ELF-1 (cell line): ENCODE measurements at regions not wholly inside any gene's neighbourhood (a gene's known extent, or its start where the extent isn't known, plus 50 kb on each side); places are given as distances from the start of the nearest gene placed in this dataset.
A peak's percentile ranks its signal among the peaks of the same experiment; 100 is the strongest.
"Not testable (repeated sequence)": the region's sequence is repeated elsewhere in the genome, so short reads cannot be mapped to it uniquely, and the experiment has no call there.

ENCODE experiments used
- DNase-seq: peaks from one replicate; pipeline ENCODE4 v3.0.0-alpha.2; 2016; ENCODE audit warnings: low read depth, low spot score

DNA sequence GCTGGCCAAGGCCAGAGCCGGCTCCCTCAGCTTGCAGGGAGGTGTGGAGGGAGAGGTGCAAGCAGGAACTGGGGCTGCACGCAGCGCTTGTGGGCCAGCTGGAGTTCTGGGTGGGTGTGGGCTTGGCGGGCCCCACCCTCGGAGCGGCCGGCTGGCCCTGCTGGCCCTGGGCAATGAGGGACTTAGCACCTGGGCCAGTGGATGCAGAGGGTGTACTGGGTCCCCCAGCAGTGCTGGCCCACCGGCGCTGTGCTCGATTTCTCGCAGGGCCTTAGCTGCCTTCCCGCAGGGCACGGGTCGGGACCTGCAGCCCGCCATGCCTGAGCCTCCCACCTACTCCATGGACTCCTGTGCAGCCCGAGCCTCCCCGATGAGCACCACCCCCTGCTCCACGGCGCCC lies 115.6 kb upstream of the MARK1 start:
- not testable (repeated sequence) for DNase-seq

DNA sequence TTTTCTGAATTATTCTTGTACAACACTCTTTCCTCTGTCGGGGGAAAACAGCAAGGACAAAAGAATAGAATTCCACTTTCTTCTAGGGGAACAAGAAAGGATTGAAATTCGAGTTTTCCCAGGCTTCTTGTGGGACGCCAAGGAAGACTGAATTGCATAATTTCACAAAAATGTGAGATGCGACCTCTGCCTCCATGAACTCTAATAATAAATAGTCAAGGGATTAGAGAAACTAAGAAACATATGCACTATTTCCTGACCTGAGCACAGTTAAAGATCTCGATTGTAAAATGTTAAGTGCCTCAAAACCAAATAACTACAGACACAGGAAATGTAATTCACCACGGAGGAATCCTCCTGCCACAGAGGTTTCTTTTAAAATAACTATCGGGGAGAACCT lies 117.3 kb upstream of the MARK1 start:
- DNase-seq = no peak

DNA sequence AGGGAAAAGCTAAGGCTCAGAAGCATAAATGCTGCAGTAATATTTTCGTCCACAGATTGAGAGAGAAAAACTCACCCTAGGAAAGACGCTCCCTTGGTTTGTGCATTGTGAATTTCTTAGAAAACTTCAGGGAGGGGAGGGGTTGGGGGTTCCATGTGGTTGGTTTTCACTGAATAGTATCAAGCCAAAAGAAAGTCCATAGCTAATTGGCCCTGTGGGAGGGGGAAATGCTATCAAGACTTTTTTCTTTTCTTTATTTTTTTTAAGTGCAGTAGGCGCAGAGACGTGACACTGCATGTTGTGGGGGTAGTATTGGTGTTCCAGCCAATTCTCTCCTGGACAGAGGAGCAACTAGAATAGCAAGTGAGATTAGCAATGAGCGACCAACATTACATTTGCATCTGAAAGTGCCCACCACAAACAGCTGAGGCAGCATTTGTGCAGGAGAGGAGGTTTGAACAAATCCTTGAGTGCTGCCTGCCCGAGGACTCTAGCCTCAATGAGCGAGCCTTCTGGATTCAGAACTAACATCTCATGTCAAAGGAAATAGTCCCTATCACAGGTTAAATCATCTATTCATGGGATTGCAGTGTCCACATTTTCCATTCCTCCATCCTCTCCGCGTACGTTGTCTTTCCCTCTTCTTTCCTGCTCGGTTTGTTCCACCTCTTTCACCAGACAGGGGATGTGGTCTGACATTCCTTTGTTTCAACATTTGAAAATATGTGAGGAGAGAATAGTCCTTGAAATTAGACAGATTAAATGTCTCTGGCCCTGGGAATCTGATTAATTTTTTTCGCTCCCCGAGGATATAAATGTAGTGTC lies 118.0 kb upstream of the MARK1 start:
- peak; percentile 37 for DNase-seq

DNA sequence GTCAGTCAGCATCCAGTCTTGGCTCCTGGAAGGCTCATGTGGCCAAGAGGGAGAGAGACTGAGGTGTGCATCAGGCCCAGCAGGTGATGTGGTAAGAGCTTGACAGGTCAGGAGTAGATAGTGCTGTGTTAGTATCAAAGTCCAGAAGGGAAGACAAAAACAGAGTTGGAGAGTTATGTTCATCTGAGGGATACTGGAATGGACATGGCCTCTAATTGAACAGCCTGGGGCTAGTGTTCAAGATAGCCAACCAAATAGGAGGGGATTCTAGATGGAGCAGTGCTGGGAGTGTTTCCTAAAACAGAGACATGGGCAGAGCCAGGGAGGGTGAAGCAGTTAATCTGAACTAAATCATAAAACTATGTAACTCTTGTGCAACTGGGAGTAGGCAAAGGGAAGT lies 120.7 kb upstream of the MARK1 start:
- no peak for DNase-seq

DNA sequence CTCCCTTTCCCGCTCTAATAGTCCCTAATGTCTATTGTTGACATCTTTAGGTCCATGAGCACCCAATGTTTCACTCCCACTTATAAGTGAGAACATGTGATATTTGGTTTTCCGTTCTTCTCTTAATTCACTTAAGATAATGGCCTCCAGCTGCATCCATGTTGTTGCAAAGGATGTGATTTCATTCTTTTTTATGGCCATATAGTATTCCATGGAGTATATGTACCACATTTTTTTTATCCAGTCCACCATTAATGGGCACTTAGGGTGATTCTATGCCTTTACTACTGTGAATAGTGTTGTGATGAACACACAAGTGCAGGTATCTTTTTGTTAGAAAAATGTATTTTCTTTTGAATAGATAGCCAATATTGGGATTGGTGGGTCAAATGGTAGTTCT lies 126.0 kb upstream of the RAB3GAP2 start:
- DNase-seq = no peak

DNA sequence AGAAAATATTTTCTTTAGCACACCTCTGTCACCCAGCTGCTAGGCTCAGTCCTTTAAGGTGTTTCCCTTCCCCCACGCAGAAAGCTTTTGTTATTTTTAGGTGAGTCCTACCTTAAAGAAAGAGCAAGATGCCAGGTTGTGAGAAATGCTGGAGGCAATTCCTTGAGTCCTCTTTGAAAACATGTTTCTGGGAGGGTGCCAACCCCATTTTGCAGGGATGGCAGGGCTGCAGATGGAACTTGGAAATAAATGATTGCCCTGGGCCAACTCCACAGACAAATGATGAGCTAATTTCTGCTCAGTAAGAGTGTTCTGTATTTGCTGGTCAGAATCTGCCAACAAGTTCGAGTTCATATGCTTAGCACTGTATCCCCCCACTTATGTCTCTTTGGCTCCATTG lies 119.2 kb upstream of the RAB3GAP2 start:
- DNase-seq = no peak

DNA sequence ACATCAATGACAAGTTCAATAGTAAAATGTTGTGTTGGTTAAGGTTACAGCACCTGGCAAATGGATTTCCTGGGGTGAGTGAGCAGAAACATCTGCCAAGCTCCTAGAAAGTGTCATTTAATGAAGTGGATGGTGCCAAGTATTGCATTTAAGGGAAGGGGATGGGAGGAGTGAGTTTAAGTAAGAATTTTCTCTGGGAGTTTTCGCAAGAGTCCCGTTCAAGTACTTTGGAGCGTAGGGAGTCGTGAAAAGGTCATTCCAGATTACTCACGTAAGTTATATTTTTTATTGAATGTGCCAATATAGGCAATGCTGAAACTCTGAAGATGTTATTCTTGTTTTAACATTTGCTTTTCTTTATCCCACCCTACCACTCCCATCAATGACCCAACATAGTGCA lies 117.4 kb upstream of the RAB3GAP2 start:
- no peak for DNase-seq

DNA sequence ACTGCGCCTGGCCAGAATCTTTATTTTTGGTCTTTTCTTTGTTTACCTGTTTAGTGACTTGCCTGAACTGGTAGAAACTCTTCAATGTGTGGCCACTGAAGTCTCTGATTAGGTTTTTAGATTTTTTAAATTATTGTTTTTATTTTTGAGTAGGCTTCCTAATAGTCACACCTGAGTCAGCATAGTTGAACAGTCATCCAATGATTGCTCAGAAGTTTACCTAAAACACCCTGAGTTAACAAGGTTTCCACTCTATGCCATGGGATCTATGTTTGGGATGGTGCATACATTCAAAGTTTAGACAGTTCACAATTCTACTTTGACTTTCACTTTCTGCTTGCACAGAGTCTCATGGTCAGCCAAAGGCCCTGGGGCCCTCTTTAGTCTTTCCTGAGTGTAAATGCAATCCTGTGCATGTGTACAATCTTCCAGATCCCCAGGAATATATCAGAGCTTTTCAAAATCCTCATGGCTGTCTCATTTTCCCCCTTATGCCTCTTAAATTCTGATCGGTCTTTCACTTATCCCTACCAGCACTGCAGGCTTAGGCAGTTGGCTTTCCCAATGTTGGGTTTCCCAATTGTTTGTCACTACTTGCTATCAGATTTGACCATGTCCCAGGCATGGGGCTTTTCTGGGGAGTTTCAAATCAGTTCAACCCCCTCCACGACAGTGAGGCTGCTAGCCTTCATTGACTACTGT lies 114.4 kb upstream of the RAB3GAP2 start:
- no peak for DNase-seq

DNA sequence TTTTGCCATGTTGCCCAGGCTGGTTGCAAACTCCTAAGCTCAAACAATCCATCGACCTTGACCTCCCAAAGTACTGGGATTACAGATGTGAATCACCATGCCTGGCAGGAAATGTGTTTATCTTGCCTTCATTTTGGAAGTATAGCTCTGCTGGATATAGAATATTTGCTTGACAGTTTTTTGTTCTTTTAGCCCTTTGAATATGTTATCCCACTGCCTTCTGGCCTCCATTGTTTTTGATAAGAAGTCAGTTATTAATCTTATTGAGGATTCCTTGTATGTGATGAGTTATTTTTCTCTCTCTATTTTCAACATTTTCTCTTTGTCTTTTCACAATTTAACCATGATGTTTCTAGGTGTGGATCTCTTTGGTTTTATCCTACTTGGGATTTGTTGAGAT lies 112.9 kb upstream of the RAB3GAP2 start:
- DNase-seq = no peak

DNA sequence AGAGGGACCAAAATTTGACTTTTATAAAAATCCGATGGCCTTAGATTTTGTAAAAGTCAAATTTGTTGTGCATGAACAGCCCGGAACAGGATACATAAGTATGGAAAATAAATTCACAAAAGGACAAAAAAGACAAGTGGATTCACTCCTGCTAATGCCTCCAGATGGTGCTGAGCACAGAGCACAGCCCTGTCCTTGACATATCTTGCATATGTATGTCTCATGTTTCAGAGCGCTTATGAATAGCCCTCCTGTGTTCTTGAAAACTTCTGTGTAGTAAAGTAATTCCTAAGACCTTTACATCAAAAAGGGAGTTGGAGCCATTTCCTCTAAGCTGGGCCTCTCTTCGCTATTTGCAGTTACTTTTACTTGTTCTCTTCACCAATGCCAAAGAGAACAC lies 110.7 kb upstream of the RAB3GAP2 start:
- no peak for DNase-seq

DNA sequence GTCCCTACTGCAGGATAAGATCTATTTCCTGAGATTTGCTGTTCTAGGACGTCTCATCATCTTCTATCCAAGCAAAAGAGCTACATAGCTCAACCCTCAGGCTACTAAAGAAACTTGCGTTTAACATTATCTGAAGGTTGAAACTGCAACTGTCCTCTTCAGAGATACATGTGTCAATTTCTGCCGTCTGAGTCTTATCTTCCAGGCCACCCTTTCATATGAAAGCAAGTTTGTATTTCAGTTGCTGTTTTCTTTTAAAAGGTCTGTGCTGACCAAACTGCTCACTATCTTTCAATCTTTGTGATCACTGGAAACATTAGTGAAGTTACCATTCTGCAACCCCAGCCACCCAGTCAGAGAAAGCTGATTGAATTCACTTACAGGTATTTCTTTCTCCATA lies 108.6 kb upstream of the RAB3GAP2 start:
- DNase-seq = no peak

DNA sequence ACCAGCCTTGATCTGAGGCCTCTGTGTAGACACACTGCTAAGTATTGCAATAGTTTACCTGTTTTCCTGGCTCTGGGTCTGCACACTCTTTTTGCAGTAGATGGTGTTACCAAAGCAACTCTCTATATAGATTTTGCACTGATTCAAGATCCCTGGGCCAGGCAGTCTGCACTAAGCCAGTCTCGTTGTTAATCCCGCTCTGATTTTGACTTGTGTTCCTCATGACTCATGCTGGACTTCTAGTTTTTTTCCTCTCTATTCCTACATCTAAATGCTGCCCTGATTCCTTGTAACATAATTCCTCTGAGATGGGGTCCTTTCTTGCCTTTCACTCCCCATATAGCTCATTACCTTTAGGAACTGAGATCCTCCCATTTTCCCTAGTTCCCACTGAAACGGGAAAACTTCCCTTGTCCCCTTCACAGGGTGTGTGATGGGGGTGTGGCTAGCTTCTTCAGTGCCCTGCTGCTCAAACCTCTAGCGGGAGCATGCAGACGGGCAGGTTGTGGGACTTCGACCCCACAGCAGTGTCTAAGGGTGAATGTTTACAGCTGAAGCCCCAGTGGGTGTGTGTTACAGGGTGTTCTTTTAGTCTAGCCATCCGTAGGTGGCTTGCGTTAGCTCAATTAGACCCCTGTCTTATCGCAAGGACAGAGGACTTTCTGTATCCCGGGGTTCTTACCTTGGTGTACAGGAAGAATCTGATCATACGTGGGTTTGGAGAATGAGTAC lies 106.5 kb upstream of the RAB3GAP2 start:
- DNase-seq = no peak

DNA sequence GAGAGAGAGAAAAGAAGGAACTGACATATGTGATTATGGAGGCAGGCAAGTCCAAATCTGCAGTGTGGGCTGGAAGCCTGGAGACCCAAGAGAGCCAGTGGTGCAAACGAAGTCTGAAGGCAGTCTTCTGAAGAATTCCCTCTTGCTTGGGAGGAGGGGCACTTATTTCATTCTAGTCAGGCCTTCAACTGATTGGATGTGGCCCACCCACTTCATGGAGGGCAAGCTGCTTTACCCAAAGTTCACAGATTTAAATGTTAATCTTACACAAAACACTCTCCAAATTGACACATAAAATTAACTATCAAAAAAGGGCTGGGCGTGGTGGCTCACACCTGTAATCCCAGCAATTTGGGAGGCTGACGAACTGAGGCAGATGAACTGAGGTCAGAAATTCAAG lies 103.5 kb upstream of the RAB3GAP2 start:
- DNase-seq = no peak

DNA sequence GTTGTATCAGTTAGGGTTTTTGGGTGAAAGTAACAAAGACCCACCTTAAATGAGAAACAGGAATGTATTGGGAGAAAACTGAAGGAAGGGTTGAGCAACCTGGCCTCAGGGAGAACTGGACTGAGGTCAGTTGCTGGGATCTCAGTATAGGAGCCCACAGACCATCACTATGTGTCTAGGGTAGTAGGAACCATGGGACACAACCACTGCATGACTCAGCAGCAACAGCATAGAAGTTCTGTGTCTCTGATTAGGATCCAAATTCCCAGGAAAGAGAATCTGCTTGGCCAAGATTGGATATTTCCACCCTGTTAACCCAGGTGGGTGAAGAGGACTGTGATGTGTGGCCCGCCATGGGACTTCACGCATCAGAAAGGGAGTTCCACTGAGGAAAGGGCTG lies 102.2 kb upstream of the RAB3GAP2 start:
- DNase-seq = no peak

DNA sequence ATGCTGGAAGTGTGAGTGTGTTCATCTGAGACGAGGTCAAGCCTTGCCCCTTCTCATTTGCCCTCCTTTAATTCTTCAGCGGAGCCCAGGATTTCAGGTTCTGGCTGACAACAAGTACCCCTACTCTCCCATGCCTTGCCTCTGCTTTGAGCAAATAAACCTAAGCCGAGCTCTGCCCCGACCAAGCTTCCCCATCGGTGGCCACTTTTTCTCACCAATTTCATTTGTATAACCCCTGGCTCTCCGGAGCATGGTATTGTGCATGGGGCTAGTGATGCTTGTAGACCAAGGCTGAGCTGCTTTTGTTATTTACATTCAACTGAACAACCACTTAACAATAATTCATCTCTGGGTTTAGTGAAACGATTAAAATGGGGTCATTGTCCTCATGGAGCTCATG lies 100.2 kb upstream of the RAB3GAP2 start:
- DNase-seq = no peak

DNA sequence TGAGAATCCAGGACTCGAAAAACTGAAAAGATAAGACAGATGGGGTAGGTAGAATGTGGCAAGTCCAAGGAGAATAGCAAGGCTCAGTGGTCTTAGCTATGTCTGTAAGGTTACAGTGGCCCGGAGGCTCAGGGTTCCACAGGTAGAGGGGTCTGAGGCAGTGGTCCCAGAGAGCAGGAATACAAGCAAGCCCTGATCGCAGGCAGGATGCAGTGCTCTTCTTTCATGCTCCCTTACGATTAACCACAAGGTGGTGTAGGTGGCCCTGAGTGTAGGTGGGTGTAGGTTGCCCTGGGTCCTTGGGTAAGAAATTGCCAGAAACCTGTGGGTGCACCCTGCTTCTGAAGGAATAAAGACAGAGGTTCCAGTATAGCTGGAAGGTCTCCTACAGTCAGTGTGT lies 99.1 kb upstream of the RAB3GAP2 start:
- peak; percentile 60 for DNase-seq

DNA sequence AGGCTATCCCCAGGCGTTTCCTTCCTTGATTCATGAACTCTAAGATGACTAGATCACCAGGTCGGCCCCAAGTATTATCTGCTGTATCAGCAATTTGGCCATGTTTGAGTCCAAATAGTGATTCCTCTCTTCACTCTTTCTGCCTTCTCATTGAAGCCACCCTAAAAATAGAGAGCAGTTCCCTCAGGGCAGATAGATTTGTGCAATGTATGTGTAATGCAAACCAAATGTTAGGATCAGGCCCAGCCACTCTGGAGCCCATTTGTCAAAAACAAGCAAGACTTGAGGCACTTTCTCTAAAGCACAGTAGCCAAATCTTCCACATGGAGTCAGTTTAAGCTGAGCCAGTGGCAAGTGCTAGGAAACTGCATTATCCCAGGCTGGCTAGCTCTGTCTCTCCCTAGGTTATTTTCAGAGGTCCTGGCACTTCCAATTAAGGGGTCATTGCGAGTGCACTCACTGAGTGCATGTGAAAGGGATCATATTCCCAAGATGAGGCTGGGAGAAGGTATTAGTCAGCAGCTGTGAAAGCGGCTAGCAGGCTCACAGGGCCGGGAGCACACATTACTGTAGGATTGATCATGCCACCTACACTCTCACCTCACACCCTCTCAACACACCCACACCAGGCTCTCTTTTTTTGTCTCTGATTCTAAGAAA lies 97.9 kb upstream of the RAB3GAP2 start:
- peak; percentile 57 for DNase-seq

DNA sequence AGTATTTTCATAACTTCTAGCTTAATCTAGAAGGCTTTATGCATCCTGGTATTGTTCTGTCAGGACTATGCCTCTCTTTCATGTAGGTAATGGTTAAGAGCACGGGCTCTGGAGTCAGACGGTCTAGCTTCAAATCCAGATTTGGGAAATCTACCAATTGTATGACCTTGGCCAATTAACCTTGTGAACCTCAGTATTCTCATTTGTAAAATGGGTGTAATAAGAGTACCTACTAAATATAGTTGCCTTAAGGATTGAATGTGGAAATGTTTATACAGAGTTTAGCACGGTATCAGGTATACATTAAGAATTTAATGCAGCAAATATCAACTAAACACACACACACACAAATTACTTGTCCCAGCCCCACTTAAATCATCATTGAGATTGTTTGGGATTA lies 97.3 kb upstream of the RAB3GAP2 start:
- no peak for DNase-seq

DNA sequence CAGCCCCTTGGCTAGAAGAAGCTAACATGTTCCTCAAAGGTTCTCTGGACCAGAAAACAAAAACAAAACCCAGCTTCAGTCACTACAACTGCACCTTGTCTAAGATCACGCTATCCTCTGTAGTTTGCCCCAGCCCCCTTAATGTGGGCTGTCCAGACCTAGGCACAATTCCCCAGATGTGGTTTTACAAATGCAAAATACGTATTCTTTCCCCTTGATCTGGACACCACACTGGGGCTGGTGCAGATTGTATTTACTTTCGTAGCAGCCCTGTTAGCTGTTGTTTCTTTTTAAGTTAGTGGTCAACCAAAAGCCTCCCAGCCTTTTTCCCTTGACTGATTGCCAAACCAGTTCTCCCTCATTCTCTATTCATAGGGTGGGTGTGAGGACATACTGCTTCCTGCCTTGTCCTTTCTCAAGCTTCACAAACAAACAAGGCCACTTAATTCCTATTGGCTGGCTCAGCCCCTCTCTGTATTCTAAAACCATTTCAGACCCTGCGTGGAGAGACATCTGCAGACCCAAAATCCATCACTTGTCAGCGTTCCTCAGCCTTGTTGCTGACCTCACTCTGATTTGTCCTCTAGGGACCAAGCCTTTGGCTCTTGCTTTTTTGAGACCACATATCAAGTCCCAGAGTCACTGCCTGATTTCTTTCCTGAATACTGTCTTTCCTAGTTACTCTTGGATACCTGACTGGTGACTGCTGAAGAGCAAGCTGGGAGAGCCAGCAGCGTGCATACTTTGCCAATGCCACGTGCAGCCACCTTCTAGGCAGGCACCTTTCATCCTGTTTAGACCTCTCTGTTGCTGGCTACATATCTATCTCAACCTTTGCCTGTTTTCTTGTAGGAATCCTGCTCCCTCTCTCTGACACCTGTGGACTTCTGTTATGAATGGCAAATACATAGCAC lies 96.4 kb upstream of the RAB3GAP2 start:
- DNase-seq = peak; percentile 93

DNA sequence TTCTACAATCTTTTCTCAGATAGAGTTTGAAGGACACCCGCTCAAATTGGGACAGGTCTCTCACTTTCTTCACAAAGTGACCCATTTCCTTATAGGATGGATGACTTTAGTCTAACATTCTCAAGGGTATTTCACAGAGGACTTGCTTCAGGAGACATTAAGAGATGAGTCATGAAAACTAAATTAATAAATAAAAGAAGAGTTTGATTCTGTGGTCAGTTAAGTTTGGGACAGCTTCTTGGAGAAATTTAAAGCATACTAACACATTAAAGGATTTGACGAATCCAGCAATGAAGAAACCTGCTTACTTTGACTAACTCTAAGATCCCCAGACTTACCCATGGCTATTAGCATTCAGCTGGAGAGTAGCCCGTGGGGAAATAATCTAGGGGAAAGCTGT lies 95.6 kb upstream of the RAB3GAP2 start:
- no peak for DNase-seq

DNA sequence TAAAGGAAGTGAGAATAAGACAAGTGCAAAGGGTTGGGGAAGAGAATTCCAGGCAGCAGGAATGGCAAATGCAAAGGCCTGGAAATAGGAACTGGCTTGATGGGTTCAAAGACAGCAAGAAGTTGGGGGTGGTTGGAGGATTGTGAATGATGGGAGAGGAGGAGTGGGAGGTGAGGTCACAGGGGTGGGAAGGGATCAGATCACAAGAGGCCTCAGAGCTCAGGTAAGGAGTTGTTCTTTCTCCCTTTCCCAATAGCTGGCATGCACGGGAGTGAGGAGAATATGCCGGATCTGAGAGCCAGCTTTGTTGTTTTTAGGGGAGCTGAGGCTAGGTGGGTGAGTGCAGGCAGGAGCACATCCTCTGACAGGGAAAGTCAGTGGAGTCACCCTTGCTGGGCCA lies 94.0 kb upstream of the RAB3GAP2 start:
- no peak for DNase-seq
